ENCODE measurements at regions not wholly inside any gene's neighbourhood (a gene's known extent, or its start where the extent isn't known, plus 50 kb on each side); places are given as distances from the start of the nearest gene placed in this dataset.

DNA sequence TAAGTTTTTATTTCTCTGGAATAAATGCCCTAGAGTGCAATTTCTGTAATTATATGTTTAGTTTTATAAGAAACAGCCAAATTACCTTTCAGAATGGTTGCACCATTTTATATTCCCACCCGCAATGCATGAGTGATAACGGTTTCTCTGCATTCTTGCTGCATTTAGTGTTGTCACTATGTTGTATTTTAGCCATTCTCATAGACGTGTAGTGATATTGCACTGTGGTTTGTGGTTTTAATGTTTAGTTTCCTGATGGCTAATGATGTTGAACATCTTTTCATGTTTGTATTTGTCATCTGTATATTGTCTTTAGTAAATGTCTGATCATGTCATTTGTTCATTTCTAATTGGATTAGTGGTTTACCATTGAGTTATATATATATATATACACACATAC, 73.0 kb upstream of the GOLIM4 start:
- TF ChIP-seq CTCF (IDR thresholded peaks at IDR 0.05) (no peak), POLR2A (IDR thresholded peaks at IDR 0.05) (no peak)

All from suprapubic skin (tissue), 3 donors.